HUDEP-2 (cell line): ENCODE measurements at regions not wholly inside any gene's neighbourhood (a gene's known extent, or its start where the extent isn't known, plus 50 kb on each side); places are given as distances from the start of the nearest gene placed in this dataset.
"Not testable (repeated sequence)": the region's sequence is repeated elsewhere in the genome, so short reads cannot be mapped to it uniquely, and the experiment has no call there.

ENCODE experiments used
- DNase-seq, 76 experiments: peaks; one replicate each; lab custom pipeline; 2025; ENCODE audit not compliant: unreplicated experiment in 76 of 76; lab: John Stamatoyannopoulos, UW

GRCh38 chr6:72530750-72531149, 91.1 kb upstream of the KCNQ5 start:
- no peak for DNase-seq

GRCh38 chr6:72533606-72534005, 88.3 kb upstream of the KCNQ5 start:
- no peak for DNase-seq

GRCh38 chr6:72534236-72534635, 87.6 kb upstream of the KCNQ5 start:
- peak in 1 of 76 experiments; percentile 20 for DNase-seq

GRCh38 chr6:72535124-72535523, 86.7 kb upstream of the KCNQ5 start:
- DNase-seq: no peak

- no peak for DNase-seq
Observed at GRCh38 chr6:72547020-72547419, 74.8 kb upstream of the KCNQ5 start.

- no peak for DNase-seq
Observed at GRCh38 chr6:72551470-72551869, 70.4 kb upstream of the KCNQ5 start.

GRCh38 chr6:72552938-72553337, 68.9 kb upstream of the KCNQ5 start:
- peak in 16 of 76 experiments; percentile 9 to 58 (median 29) for DNase-seq

GRCh38 chr6:72553531-72554511, 68.0 kb upstream of the KCNQ5 start:
- DNase-seq: peak in 6 of 76 experiments; percentile 14 to 49 (median 34)

- DNase-seq: no peak
Observed at GRCh38 chr6:72554761-72555221, 67.1 kb upstream of the KCNQ5 start.

- DNase-seq: no peak
Observed at GRCh38 chr6:72559067-72559466, 62.8 kb upstream of the KCNQ5 start.

- DNase-seq: no peak
Observed at GRCh38 chr6:72559555-72559954, 62.3 kb upstream of the KCNQ5 start.

- DNase-seq: peak in 74 of 76 experiments; percentile 32 to 99 (median 92)
Observed at GRCh38 chr6:72560721-72561593, 60.9 kb upstream of the KCNQ5 start.

GRCh38 chr6:72561629-72562028, 60.2 kb upstream of the KCNQ5 start:
- DNase-seq: no peak

- DNase-seq: no peak
Observed at GRCh38 chr6:72564231-72564630, 57.6 kb upstream of the KCNQ5 start.

- not testable (repeated sequence) for DNase-seq
Observed at GRCh38 chr6:72571993-72572392, 49.9 kb upstream of the KCNQ5 start.
